CD1c-positive myeloid dendritic cell (primary cell): ENCODE measurements at regions not wholly inside any gene's neighbourhood (a gene's known extent, or its start where the extent isn't known, plus 50 kb on each side); places are given as distances from the start of the nearest gene placed in this dataset.

Experiments used
- DNase-seq: peaks from one replicate; pipeline ENCODE4 v3.0.0-alpha.2; 2016; ENCODE audit errors: extremely low spot score

GRCh38 chr9:99750526-99750925 lies 71.2 kb upstream of the NR4A3 start:
- no peak for DNase-seq

DNA sequence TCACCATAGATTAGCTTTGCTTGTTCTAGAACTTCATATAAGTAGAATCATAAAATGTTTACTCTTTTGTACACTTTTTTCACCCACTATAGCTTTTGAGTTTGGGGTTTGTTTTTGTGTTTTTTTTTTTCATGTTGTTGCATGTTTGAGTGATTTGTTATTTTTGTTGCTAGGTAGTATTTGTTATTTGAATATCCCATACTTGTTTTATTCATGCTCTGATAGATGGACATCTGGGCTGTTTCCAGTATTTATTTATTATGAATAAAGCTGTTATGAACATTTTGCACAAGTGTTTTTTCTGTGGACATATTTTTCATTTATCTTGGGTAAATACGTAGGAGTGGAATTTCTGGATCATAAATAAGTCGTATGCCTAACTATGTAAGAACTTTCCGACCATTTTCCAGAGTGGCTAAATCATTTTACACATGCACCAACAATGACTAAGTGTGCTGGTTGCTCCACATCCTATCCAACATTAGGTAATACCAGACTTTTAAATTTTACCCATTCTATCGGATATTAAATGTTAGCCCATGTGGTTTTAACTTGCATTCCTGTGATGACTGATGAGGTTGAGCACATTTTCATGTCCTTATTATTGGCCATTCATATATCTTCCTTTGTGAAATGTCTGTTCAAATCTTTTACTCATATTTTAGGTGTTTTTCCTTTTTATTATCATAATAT lies 69.1 kb upstream of the NR4A3 start:
- no peak for DNase-seq

DNA sequence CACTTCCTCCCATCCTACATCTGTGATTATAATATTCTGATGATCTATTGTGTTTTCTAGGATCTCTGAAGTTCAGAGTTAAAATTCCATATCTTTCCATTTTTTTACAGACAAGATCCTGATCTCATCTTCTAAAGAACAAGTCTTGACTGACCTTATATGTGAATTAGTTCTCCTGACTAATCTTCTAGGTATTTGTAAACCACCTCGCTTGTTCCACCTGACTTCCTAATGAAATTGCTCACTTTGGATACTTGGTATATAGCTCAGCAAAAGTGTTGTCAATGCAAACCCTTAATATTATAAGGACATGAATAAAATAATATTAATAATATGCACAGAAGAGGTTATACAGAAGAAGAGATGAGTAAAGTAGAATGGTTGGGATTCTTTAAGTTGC lies 68.2 kb upstream of the NR4A3 start:
- no peak for DNase-seq

- no peak for DNase-seq
Measured at GRCh38 chr9:99760421-99760820, 61.3 kb upstream of the NR4A3 start.

DNA sequence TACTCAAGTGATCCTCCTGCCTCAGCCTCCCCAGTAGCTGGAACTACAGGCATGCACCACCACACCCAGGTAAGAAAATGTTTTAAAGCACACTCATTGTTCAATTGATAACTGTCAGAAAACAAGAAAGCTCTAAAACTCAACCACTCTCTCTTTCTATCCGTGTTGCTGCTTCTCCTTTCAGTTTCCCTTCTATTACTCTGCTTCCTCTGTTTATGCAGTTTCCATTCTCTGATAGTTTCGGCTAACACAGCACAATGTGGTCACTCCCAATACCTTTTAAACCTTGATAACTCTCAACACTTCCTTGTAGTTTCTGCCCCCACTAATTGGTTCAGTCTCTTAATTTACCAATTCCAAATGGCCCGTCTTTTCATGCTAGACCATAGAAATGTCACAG lies 59.2 kb upstream of the NR4A3 start:
- DNase-seq: peak; percentile 32
